H1 (cell line): ENCODE measurements at regions not wholly inside any gene's neighbourhood (a gene's known extent, or its start where the extent isn't known, plus 50 kb on each side); places are given as distances from the start of the nearest gene placed in this dataset.
A peak's percentile ranks its signal among the peaks of the same experiment; 100 is the strongest.

Experiments used
- CTCF ChIA-PET: fragments of 300-600 bp; sonication (Branson Sonifier 250); formaldehyde crosslinking; loops from one replicate; lab custom pipeline; 2021; ENCODE audit not compliant: partially characterized antibody; lab: Charles Lee
- POLR2A ChIA-PET: fragments of 300-600 bp; sonication (Branson Sonifier 250); formaldehyde crosslinking; loops from one replicate; lab custom pipeline; 2021; ENCODE audit warnings: inconsistent platforms; ENCODE audit not compliant: partially characterized antibody; lab: Charles Lee
- DNase-seq, 2 experiments: peaks; one replicate each; pipeline versions ENCODE4 v3.0.0 to v3.0.0-alpha.2; 2010 to 2022; ENCODE audit warnings: low spot score in 2 of 2, low read depth in 1 of 2, mixed read lengths in 1 of 2
- FAIRE-seq: peaks from 2 replicates; lab custom pipeline; 2011; peaks lifted over from hg19 to GRCh38; lab: Jason Lieb, UNC
- H2AFZ ChIP-seq: 2 replicates; pipeline ENCODE4 v1.8.1; 2012; ENCODE audit warnings: low read length, inconsistent platforms
- H2AK5ac ChIP-seq: 2 replicates; pipeline ENCODE4 v1.6.1; 2013; ENCODE audit warnings: low read depth, low read length
- H2BK120ac ChIP-seq: replicated peaks from 2 replicates; pipeline ENCODE3; 2013; ENCODE audit warnings: low read depth, low read length, inconsistent platforms
- H2BK12ac ChIP-seq: 2 replicates; pipeline ENCODE4 v1.6.1; 2013; ENCODE audit warnings: low read depth, low read length
- H2BK15ac ChIP-seq: 2 replicates; pipeline ENCODE4 v1.6.1; 2013; ENCODE audit warnings: low read length
- H2BK20ac ChIP-seq: 2 replicates; pipeline ENCODE4 v1.6.1; 2013; ENCODE audit warnings: low read length
- H2BK5ac ChIP-seq: 2 replicates; pipeline ENCODE4 v1.6.1; 2013; ENCODE audit warnings: low read depth, low read length
- H3K14ac ChIP-seq: 2 replicates; pipeline ENCODE4 v1.6.1; 2013; ENCODE audit warnings: inconsistent platforms; ENCODE audit not compliant: insufficient read length
- H3K18ac ChIP-seq: 2 replicates; pipeline ENCODE4 v1.6.1; 2013; ENCODE audit warnings: low read length; ENCODE audit errors: extremely low read depth
- H3K23ac ChIP-seq: 2 replicates; pipeline ENCODE4 v1.6.1; 2013; ENCODE audit warnings: inconsistent platforms; ENCODE audit not compliant: insufficient read length
- H3K23me2 ChIP-seq: 2 replicates; pipeline ENCODE4 v1.6.1; 2013; ENCODE audit warnings: low read depth, low read length
- H3K27ac ChIP-seq: 2 replicates; pipeline ENCODE4 v1.6.1; 2011; ENCODE audit warnings: low read depth, low read length, inconsistent platforms
- H3K27me3 ChIP-seq, 4 experiments: replicated peaks in 1 of 4; 1 replicate in 1 of 4; 2 replicates in 3 of 4; pipeline versions ENCODE4 v1.6.1 to v1.8.1; 2011 to 2013; ENCODE audit warnings: low read length in 3 of 4, mild to moderate bottlenecking in 3 of 4, inconsistent platforms in 2 of 4, mixed read lengths in 2 of 4, moderate library complexity in 1 of 4; ENCODE audit not compliant: control insufficient read depth in 3 of 4, insufficient read depth in 3 of 4; ENCODE audit errors: extremely low read depth in 1 of 4
- H3K36me3 ChIP-seq, 4 experiments: 2 replicates each; pipeline versions ENCODE4 v1.6.1 to v1.8.1; 2011 to 2013; ENCODE audit warnings: mild to moderate bottlenecking in 4 of 4, low read length in 3 of 4, moderate library complexity in 2 of 4, control low read depth in 1 of 4, inconsistent platforms in 1 of 4; ENCODE audit not compliant: insufficient read depth in 4 of 4, control insufficient read depth in 2 of 4
- H3K4ac ChIP-seq: replicated peaks from 2 replicates; pipeline ENCODE3; 2013; ENCODE audit warnings: low read length, low read depth, mixed read lengths, inconsistent platforms; ENCODE audit not compliant: insufficient read length
- H3K4me1 ChIP-seq, 4 experiments: replicated peaks in 1 of 4; 1 replicate in 1 of 4; 2 replicates in 3 of 4; pipeline versions ENCODE4 v1.6.1 to v1.8.1; 2011 to 2013; ENCODE audit warnings: low read length in 3 of 4, inconsistent platforms in 2 of 4, mixed read lengths in 1 of 4; ENCODE audit not compliant: insufficient read depth in 4 of 4, control insufficient read depth in 3 of 4
- H3K4me2 ChIP-seq, 2 experiments: 2 replicates each; pipeline versions ENCODE4 v1.6.1 to v1.8.1; 2011 to 2013; ENCODE audit warnings: low read depth in 2 of 2, low read length in 2 of 2, control low read depth in 1 of 2, inconsistent platforms in 1 of 2, mild to moderate bottlenecking in 1 of 2; ENCODE audit not compliant: insufficient read depth in 1 of 2
- H3K4me3 ChIP-seq, 4 experiments: fragments of 200-600, 300-600 bp in 1 of 4; sonication (generic), shearing (Covaris generic), sonication (Bioruptor Twin) in 1 of 4; 2 replicates each; pipeline versions ENCODE4 v1.5.1 to v1.8.1; 2011 to 2016; ENCODE audit warnings: low read length in 4 of 4, low read depth in 3 of 4, control low read depth in 2 of 4, inconsistent platforms in 2 of 4, mild to moderate bottlenecking in 2 of 4, mixed read lengths in 1 of 4, moderate library complexity in 1 of 4; ENCODE audit not compliant: insufficient read depth in 2 of 4; ENCODE audit errors: extremely low read depth in 1 of 4
- H3K56ac ChIP-seq: replicated peaks from 2 replicates; pipeline ENCODE3; 2013; ENCODE audit warnings: low read depth, mild to moderate bottlenecking, mixed read lengths, low read length, inconsistent platforms; ENCODE audit not compliant: insufficient read length
- H3K79me1 ChIP-seq: 2 replicates; pipeline ENCODE4 v1.6.1; 2013; ENCODE audit warnings: low read depth, low read length, control low read depth
- H3K79me2 ChIP-seq, 2 experiments: 2 replicates each; pipeline versions ENCODE4 v1.6.1 to v1.8.1; 2012 to 2013; ENCODE audit warnings: low read length in 2 of 2, mild to moderate bottlenecking in 2 of 2, inconsistent platforms in 1 of 2; ENCODE audit not compliant: insufficient read depth in 2 of 2, control insufficient read depth in 1 of 2
- H3K9ac ChIP-seq, 4 experiments: replicated peaks in 1 of 4; 1 replicate in 1 of 4; 2 replicates in 3 of 4; pipeline versions ENCODE4 v1.6.1 to v1.8.1; 2011 to 2013; ENCODE audit warnings: low read depth in 3 of 4, low read length in 3 of 4, control low read depth in 2 of 4, mild to moderate bottlenecking in 2 of 4, moderate library complexity in 2 of 4, inconsistent platforms in 1 of 4; ENCODE audit errors: extremely low read depth in 1 of 4
- H3K9me3 ChIP-seq, 2 experiments: 2 replicates each; pipeline versions ENCODE4 v1.6.1 to v1.8.1; 2012 to 2013; ENCODE audit warnings: mild to moderate bottlenecking in 2 of 2, moderate library complexity in 2 of 2, control low read depth in 1 of 2, inconsistent platforms in 1 of 2, low read depth in 1 of 2, low read length in 1 of 2, mixed read lengths in 1 of 2; ENCODE audit not compliant: insufficient read depth in 2 of 2
- H4K20me1 ChIP-seq, 2 experiments: replicated peaks in 1 of 2; 2 replicates each; pipeline versions ENCODE3 to v1.8.1; 2011 to 2013; ENCODE audit warnings: inconsistent platforms in 2 of 2, low read length in 2 of 2, mild to moderate bottlenecking in 1 of 2; ENCODE audit not compliant: insufficient read depth in 2 of 2, control insufficient read depth in 1 of 2
- H4K5ac ChIP-seq: 2 replicates; pipeline ENCODE4 v1.6.1; 2013; ENCODE audit warnings: low read length, low read depth, mixed read lengths, inconsistent platforms; ENCODE audit not compliant: insufficient read length
- H4K8ac ChIP-seq: 2 replicates; pipeline ENCODE4 v1.8.0; 2013; ENCODE audit warnings: mild to moderate bottlenecking, moderate library complexity, low read length, inconsistent platforms; ENCODE audit not compliant: insufficient read depth; ENCODE audit errors: extremely low read depth
- H4K91ac ChIP-seq: replicated peaks from 2 replicates; pipeline ENCODE3; 2013; ENCODE audit warnings: low read length, mixed read lengths, inconsistent platforms; ENCODE audit not compliant: insufficient read length
- POU5F1 ChIP-seq: IDR thresholded peaks from 2 replicates; pipeline ENCODE4 v1.6.1; 2011; ENCODE audit warnings: low read depth, mild to moderate bottlenecking, low read length, moderate library complexity
- SP4 ChIP-seq: IDR thresholded peaks from 2 replicates; pipeline ENCODE4 v1.6.1; 2012; ENCODE audit warnings: low read length, inconsistent platforms
- WGBS, 2 experiments: shearing (Covaris generic) in 1 of 2; methylation state at CpG; one replicate each; pipeline versions ENCODE4 v1.1.6 to v1.1.7; 2013 to 2015; ENCODE audit warnings: low lambda C conversion rate in 2 of 2, mixed read lengths in 2 of 2, inconsistent platforms in 1 of 2, low coverage in 1 of 2, missing lambda C conversion rate in 1 of 2; ENCODE audit not compliant: insufficient replicate concordance in 2 of 2, insufficient coverage in 1 of 2, insufficient read length in 1 of 2; ENCODE audit errors: extremely low coverage in 1 of 2, missing lambda C conversion rate in 1 of 2; 5-methylcytosine and 5-hydroxymethylcytosine counted together
- TF ChIP-seq, protein P1 (sequence below): IDR thresholded peaks from 2 replicates; pipeline ENCODE4 v1.6.1; 2011; ENCODE audit warnings: low read depth, mild to moderate bottlenecking, low read length; ENCODE audit not compliant: insufficient read depth
- TF ChIP-seq, protein P2 (sequence below): IDR thresholded peaks from 2 replicates; pipeline ENCODE4 v1.6.1; 2012; ENCODE audit warnings: low read length, inconsistent platforms

DNA sequence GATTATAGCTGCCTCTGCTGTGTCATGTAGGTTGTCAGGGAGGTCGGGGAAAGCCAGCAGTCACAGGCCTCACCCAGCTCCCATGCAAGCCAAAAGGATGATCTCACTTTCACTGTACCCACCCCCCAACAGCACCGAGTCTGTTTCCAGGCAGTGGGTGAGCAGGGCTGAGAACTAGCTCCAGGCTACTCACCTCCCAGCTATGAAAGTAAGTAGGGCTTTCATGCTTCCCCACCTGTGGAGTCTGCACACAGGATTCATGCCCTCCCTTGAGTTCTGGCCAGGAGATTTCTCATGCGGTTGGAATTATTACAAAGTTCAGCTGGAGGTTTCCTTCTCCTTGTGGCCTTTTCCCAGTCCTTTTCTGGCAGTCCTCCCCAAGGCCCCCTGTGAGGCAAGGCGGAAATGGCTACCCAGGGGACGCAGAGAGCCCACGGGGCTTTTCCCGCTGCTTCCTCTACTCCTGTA lies 356.2 kb downstream of the SV2B start:
- H2AFZ ChIP-seq = peak overlapping the region; percentile 15; the same call in 1 of the 2 replicates

More for the DNA sequence above, 356.2 kb downstream of the SV2B start:
- H4K91ac ChIP-seq = no peak overlapping the region
- H3K4me2 ChIP-seq = no peak overlapping the region
- H2BK15ac ChIP-seq = no peak overlapping the region
- no peaks in the 10 kb centered on the region for H3K79me1 ChIP-seq
- no peak overlapping the region for H3K9ac ChIP-seq
- H3K18ac ChIP-seq = no peak overlapping the region
- H2BK20ac ChIP-seq = no peak overlapping the region
- H3K56ac ChIP-seq = no peak overlapping the region
- ChIA-PET POLR2A (no interaction called here), CTCF (no interaction called here)
- no peak overlapping the region for H3K23ac ChIP-seq
- H3K36me3 ChIP-seq = no peaks in the 10 kb centered on the region
- H3K4me3 ChIP-seq = no peak overlapping the region
- H3K14ac ChIP-seq = no peak overlapping the region
- no peak overlapping the region for H2BK12ac ChIP-seq
- H3K23me2 ChIP-seq = no peaks in the 10 kb centered on the region
- no peak overlapping the region for H2BK120ac ChIP-seq
- H3K27me3 ChIP-seq = no peaks in the 10 kb centered on the region
- FAIRE-seq (no peak), DNase-seq (no peak)
- H4K5ac ChIP-seq = no peak overlapping the region
- H3K79me2 ChIP-seq = no peaks in the 10 kb centered on the region
- H4K8ac ChIP-seq = no peak overlapping the region
- no peaks in the 10 kb centered on the region for H4K20me1 ChIP-seq
- no peaks in the 10 kb centered on the region for H3K9me3 ChIP-seq
- TF ChIP-seq, protein P1, sequence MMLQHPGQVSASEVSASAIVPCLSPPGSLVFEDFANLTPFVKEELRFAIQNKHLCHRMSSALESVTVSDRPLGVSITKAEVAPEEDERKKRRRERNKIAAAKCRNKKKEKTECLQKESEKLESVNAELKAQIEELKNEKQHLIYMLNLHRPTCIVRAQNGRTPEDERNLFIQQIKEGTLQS = no peak
- TF ChIP-seq SP4 (no peak), POU5F1 (no peak)
- TF ChIP-seq, protein P2, sequence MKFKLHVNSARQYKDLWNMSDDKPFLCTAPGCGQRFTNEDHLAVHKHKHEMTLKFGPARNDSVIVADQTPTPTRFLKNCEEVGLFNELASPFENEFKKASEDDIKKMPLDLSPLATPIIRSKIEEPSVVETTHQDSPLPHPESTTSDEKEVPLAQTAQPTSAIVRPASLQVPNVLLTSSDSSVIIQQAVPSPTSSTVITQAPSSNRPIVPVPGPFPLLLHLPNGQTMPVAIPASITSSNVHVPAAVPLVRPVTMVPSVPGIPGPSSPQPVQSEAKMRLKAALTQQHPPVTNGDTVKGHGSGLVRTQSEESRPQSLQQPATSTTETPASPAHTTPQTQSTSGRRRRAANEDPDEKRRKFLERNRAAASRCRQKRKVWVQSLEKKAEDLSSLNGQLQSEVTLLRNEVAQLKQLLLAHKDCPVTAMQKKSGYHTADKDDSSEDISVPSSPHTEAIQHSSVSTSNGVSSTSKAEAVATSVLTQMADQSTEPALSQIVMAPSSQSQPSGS = no peak
- no peaks in the 10 kb centered on the region for H3K4me1 ChIP-seq
- H2BK5ac ChIP-seq = no peak overlapping the region
- H3K27ac ChIP-seq = no peak overlapping the region
- no peak overlapping the region for H2AK5ac ChIP-seq
- H3K4ac ChIP-seq = no peak overlapping the region
- WGBS, 2 experiments = 89% methylated on average over 7 of the region's 7 CpGs; no CpG with 5 or more reads in 1 of the 2 experiments
